ENCODE measurements at regions not wholly inside any gene's neighbourhood (a gene's known extent, or its start where the extent isn't known, plus 50 kb on each side); places are given as distances from the start of the nearest gene placed in this dataset.

- TF ChIP-seq CTCF (IDR thresholded peaks at IDR 0.05; ENCODE audit: insufficient read depth, low read length, poor library complexity, severe bottlenecking) (no peak), EZH2phosphoT487 (conservative IDR thresholded peaks at IDR 0.05; ENCODE audit: low read length) (no peak)
Observed at GRCh38 chr4:20430259-20430941, 178.7 kb downstream of the SLIT2 start.
